GM23248 (cell line): ENCODE measurements at regions not wholly inside any gene's neighbourhood (a gene's known extent, or its start where the extent isn't known, plus 50 kb on each side); places are given as distances from the start of the nearest gene placed in this dataset.

Experiments
- EZH2 ChIP-seq: fragments of 200-600 bp; sonication (generic); IDR thresholded peaks from 2 replicates; pipeline ENCODE4 v1.6.1; 2018; ENCODE audit warnings: antibody characterized with exemption, mild to moderate bottlenecking; ENCODE audit not compliant: insufficient read depth, poor library complexity, severe bottlenecking
- EZH2phosphoT487 ChIP-seq: fragments of 200-600 bp; sonication (generic); IDR thresholded peaks from 2 replicates; pipeline ENCODE4 v1.6.1; 2018; ENCODE audit warnings: antibody characterized with exemption, moderate library complexity, mild to moderate bottlenecking, low read depth; ENCODE audit not compliant: insufficient read depth

DNA sequence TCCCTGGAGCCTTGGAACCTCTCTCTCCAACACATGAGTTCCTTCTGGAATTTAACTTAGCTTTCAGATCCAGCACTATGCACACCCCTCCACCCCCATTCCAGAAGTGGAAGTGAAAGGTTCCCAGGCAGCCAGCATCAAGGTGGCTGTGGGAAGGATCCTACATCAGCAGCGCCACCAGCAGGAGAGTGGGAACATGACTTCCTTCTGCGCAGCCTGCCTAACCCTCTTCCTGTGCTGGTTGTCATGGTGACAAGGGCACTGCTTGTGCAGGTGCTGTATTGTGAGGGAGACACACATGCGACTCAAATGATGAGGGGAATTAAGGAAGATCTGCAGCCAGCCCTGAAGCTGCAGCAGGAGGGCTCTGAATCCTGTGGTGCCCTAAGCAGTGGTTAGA, 904.5 kb upstream of the API5 start:
- TF ChIP-seq EZH2 (no peak), EZH2phosphoT487 (no peak)
